Hepatocyte (in vitro differentiated cells): ENCODE measurements at regions not wholly inside any gene's neighbourhood (a gene's known extent, or its start where the extent isn't known, plus 50 kb on each side); places are given as distances from the start of the nearest gene placed in this dataset.

Experiments
- DNase-seq: peaks from one replicate; pipeline ENCODE4 v3.0.0-alpha.2; 2016; ENCODE audit warnings: low spot score
- H2AFZ ChIP-seq: fragments of 200-600 bp; sonication (generic); 2 replicates; pipeline ENCODE4 v1.6.0; 2016; ENCODE audit warnings: antibody characterized with exemption, mild to moderate bottlenecking
- H3K27ac ChIP-seq: fragments of 200-600 bp; sonication (generic); 2 replicates; pipeline ENCODE4 v1.5.1; 2016; ENCODE audit warnings: mild to moderate bottlenecking
- H3K27me3 ChIP-seq: fragments of 200-600 bp; sonication (generic); 2 replicates; pipeline ENCODE4 v1.6.1; 2016
- H3K36me3 ChIP-seq: fragments of 200-600 bp; sonication (generic); replicated peaks from 2 replicates; pipeline ENCODE4 v1.5.1; 2016; ENCODE audit warnings: low read depth; ENCODE audit not compliant: insufficient read depth
- H3K4me1 ChIP-seq: fragments of 200-600 bp; sonication (generic); 2 replicates; pipeline ENCODE4 v1.5.1; 2016; ENCODE audit warnings: mild to moderate bottlenecking, moderate library complexity; ENCODE audit not compliant: insufficient read depth
- H3K4me2 ChIP-seq: fragments of 200-600 bp; sonication (generic); 2 replicates; pipeline ENCODE4 v1.6.0; 2016
- H3K4me3 ChIP-seq: fragments of 200-600 bp; sonication (generic); 2 replicates; pipeline ENCODE4 v1.5.1; 2016; ENCODE audit warnings: mild to moderate bottlenecking
- H3K79me2 ChIP-seq: fragments of 200-600 bp; sonication (generic); 2 replicates; pipeline ENCODE4 v1.6.0; 2017; ENCODE audit warnings: mild to moderate bottlenecking
- H3K9me2 ChIP-seq: fragments of 200-600 bp; sonication (generic); replicated peaks from 2 replicates; pipeline ENCODE4 v1.6.0; 2017; ENCODE audit warnings: mild to moderate bottlenecking; ENCODE audit not compliant: insufficient read depth
- H3K9me3 ChIP-seq: fragments of 200-600 bp; sonication (generic); 2 replicates; pipeline ENCODE4 v1.5.1; 2016; ENCODE audit warnings: low read depth, mild to moderate bottlenecking
- H4K20me1 ChIP-seq: fragments of 200-600 bp; sonication (generic); 2 replicates; pipeline ENCODE4 v1.6.0; 2016; ENCODE audit warnings: mild to moderate bottlenecking; ENCODE audit not compliant: insufficient read depth, poor library complexity, severe bottlenecking
- CTCF ChIP-seq: fragments of 200-600 bp; sonication (generic); IDR thresholded peaks from 2 replicates; pipeline ENCODE4 v1.5.1; 2016; ENCODE audit warnings: antibody characterized with exemption, mild to moderate bottlenecking; ENCODE audit not compliant: poor library complexity
- EZH2 ChIP-seq: fragments of 200-600 bp; sonication (generic); IDR thresholded peaks from 2 replicates; pipeline ENCODE4 v1.6.1; 2016; ENCODE audit warnings: antibody characterized with exemption, mild to moderate bottlenecking, borderline replicate concordance
- EZH2phosphoT487 ChIP-seq: fragments of 200-600 bp; sonication (generic); IDR thresholded peaks from one replicate; pipeline ENCODE4 v1.6.1; 2018; ENCODE audit warnings: antibody characterized with exemption, mild to moderate bottlenecking, low read depth, moderate library complexity; ENCODE audit not compliant: unreplicated experiment, severe bottlenecking
- WGBS: methylation state at CpG from one replicate; pipeline ENCODE4 v1.1.6; 2016; ENCODE audit warnings: low lambda C conversion rate; ENCODE audit errors: missing lambda C conversion rate; 5-methylcytosine and 5-hydroxymethylcytosine counted together

DNA sequence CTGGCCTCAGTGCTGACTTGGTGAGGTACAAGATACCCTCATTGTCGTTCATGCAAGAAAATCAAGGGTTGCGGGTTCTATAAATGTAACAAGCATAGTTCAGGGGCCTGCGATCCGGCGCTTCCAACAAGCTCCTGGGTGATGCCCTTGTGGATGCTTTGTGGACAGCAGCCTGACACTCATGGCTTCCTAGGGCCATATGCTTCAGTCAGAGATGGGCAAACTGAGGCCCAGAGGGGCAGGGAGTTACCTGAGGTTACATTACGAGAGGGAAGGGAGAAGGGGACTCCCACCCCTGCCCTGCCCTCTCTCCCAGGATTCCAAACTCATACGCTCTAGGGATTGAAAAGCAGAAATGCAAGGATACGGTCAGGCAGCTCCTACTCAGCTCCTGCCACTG is 296.3 kb upstream of the ZMIZ1 start:
- 92% methylated on average over 8 of the region's 8 CpGs for WGBS
- H3K27me3 ChIP-seq: no peaks in the 10 kb centered on the region

GRCh38 chr10:78772986-78773530 is 295.7 kb upstream of the ZMIZ1 start:
- 96% methylated on average over 12 of the region's 12 CpGs for WGBS
- Histone ChIP-seq H3K36me3 (no peaks in the 10 kb centered on the region), H3K27me3 (no peaks in the 10 kb centered on the region), H3K4me3 (no peak overlapping the region), H3K79me2 (no peaks in the 10 kb centered on the region), H3K4me2 (no peak overlapping the region), H3K4me1 (peaks cover 56% of the 10 kb centered on the region), H2AFZ (no peak overlapping the region), H3K9me2 (no peaks in the 10 kb centered on the region), H3K9me3 (no peaks in the 10 kb centered on the region), H4K20me1 (no peaks in the 10 kb centered on the region), H3K27ac (no peak overlapping the region)
- TF ChIP-seq EZH2 (no peak), CTCF (no peak), EZH2phosphoT487 (no peak)
- DNase-seq: no peak

More for the DNA sequence above, 296.3 kb upstream of the ZMIZ1 start:
- no peaks in the 10 kb centered on the region for H3K36me3 ChIP-seq
- DNase-seq: no peak
- no peak overlapping the region for H3K4me3 ChIP-seq
- no peak for TF ChIP-seq EZH2
- no peak for TF ChIP-seq EZH2phosphoT487
- no peak for TF ChIP-seq CTCF
- H3K4me2 ChIP-seq: no peak overlapping the region
- H3K4me1 ChIP-seq: peaks cover 53% of the 10 kb centered on the region
- H3K27ac ChIP-seq: peak overlapping the region; percentile 67
- no peaks in the 10 kb centered on the region for H3K79me2 ChIP-seq
- no peaks in the 10 kb centered on the region for H4K20me1 ChIP-seq
- H2AFZ ChIP-seq: no peak overlapping the region
- H3K9me3 ChIP-seq: no peaks in the 10 kb centered on the region
- H3K9me2 ChIP-seq: no peaks in the 10 kb centered on the region

GRCh38 chr10:78774614-78774998 is 294.2 kb upstream of the ZMIZ1 start:
- Histone ChIP-seq H4K20me1 (no peaks in the 10 kb centered on the region), H3K9me3 (no peaks in the 10 kb centered on the region), H3K4me2 (no peak overlapping the region), H2AFZ (no peak overlapping the region), H3K79me2 (no peaks in the 10 kb centered on the region), H3K4me1 (peaks cover 45% of the 10 kb centered on the region), H3K4me3 (no peak overlapping the region), H3K27ac (peak overlapping the region; percentile 69), H3K36me3 (no peaks in the 10 kb centered on the region), H3K27me3 (no peaks in the 10 kb centered on the region), H3K9me2 (no peaks in the 10 kb centered on the region)
- 82% methylated on average over 6 of the region's 6 CpGs for WGBS
- DNase-seq: no peak
- TF ChIP-seq EZH2phosphoT487 (no peak), EZH2 (no peak), CTCF (no peak)
